ENCODE measurements at regions not wholly inside any gene's neighbourhood (a gene's known extent, or its start where the extent isn't known, plus 50 kb on each side); places are given as distances from the start of the nearest gene placed in this dataset.

DNA sequence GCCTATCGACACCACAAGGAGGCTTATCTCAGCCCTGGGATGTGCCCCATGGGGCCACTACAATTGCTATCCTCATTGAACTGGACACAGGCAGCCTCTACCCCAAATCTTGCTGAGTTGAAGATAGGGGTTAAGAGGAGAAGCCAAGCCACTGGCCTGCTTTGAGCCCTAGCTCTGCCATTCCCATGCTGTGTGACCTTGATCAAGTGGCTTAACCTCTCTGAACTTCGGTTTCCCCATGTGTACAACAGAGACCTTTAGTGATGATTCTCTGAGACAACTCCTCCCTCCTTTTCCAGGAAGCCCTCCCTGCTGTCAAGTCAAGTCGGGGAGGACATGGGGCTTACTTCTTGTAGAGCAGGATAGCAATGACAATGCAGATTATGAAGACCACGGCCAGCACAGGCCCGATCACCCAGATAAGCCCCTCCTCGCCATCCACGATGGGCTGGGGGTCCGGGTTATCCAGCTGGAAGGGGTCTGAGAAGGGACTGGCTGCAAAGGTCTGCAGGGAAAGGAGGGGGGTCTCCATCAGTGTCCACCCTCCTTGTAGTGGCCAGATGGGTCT lies 121.6 kb downstream of the PTPRS start:
- BruUV-seq (replicated peaks), result no TSS peak
- Mint-ChIP-seq H3K4me3 (ENCODE audit: unreplicated experiment) (no peak overlapping the region), H3K27ac (ENCODE audit: low read depth, unreplicated experiment) (no peak overlapping the region), H3K27me3 (ENCODE audit: insufficient read depth, unreplicated experiment) (no peaks in the 10 kb centered on the region), H3K9me3 (ENCODE audit: unreplicated experiment) (no peaks in the 10 kb centered on the region), H3K36me3 (ENCODE audit: insufficient read depth, unreplicated experiment) (peaks cover 4% of the 10 kb centered on the region), H3K4me1 (ENCODE audit: insufficient read depth, unreplicated experiment) (no peaks in the 10 kb centered on the region)
- no peak for DNase-seq (ENCODE audit: unreplicated experiment)
- CTCF ChIA-PET, result no interaction called here
- TF ChIP-seq, protein P1, sequence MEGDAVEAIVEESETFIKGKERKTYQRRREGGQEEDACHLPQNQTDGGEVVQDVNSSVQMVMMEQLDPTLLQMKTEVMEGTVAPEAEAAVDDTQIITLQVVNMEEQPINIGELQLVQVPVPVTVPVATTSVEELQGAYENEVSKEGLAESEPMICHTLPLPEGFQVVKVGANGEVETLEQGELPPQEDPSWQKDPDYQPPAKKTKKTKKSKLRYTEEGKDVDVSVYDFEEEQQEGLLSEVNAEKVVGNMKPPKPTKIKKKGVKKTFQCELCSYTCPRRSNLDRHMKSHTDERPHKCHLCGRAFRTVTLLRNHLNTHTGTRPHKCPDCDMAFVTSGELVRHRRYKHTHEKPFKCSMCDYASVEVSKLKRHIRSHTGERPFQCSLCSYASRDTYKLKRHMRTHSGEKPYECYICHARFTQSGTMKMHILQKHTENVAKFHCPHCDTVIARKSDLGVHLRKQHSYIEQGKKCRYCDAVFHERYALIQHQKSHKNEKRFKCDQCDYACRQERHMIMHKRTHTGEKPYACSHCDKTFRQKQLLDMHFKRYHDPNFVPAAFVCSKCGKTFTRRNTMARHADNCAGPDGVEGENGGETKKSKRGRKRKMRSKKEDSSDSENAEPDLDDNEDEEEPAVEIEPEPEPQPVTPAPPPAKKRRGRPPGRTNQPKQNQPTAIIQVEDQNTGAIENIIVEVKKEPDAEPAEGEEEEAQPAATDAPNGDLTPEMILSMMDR (IDR thresholded peaks at IDR 0.05; ENCODE audit: unreplicated experiment), result no peak
- intact Hi-C loops (cut with micrococcal nuclease), result no loop called here
- POLR2A ChIA-PET, result interaction anchor here (0.6 kb wide), 1 partner anchor 354 kb away, joined by 3 read pairs; no protein-coding TSS in a partner anchor

DNA sequence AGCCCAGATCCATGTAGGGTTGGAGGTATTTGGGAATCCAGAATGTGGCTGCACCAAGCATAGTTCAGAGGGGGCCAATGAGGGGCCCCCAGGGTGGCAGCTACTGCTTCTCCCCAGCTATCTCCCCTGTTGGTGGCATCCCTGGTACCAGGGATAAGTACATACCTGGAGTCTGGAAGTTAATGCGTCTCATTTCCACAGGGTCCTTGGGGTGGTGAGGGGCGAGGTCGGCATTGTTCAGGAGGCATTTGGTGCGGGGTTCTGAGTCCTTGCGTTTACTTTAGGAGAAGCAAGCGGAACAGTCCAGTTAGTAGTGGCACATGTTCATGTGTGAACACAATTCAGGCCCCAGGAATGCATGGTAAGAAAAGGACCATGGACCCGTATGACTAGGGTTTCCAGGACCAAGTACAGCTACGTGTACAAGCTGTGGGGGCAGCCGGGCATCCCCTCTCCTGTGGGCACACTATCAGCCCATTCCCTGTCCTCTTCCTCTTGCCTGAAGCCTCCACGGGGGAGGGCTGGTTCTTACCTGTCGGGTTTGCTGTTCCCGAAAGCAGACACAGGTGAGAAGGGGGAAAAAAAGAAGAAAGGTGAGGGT lies 122.3 kb downstream of the PTPRS start:
- Mint-ChIP-seq H3K9me3 (ENCODE audit: unreplicated experiment) (no peaks in the 10 kb centered on the region), H3K4me3 (ENCODE audit: unreplicated experiment) (no peak overlapping the region), H3K27ac (ENCODE audit: low read depth, unreplicated experiment) (no peak overlapping the region), H3K36me3 (ENCODE audit: insufficient read depth, unreplicated experiment) (peaks cover 5% of the 10 kb centered on the region), H3K4me1 (ENCODE audit: insufficient read depth, unreplicated experiment) (no peaks in the 10 kb centered on the region), H3K27me3 (ENCODE audit: insufficient read depth, unreplicated experiment) (no peaks in the 10 kb centered on the region)
- TF ChIP-seq, protein P1 (IDR thresholded peaks at IDR 0.05; ENCODE audit: unreplicated experiment), result no peak
- CTCF ChIA-PET, result no interaction called here
- POLR2A ChIA-PET, result interaction anchor here (0.6 kb wide), 1 partner anchor 355 kb away, joined by 3 read pairs; no protein-coding TSS in a partner anchor
- intact Hi-C loops (cut with micrococcal nuclease), result no loop called here
- no peak for DNase-seq (ENCODE audit: unreplicated experiment)
- no TSS peak for BruUV-seq (replicated peaks)

DNA sequence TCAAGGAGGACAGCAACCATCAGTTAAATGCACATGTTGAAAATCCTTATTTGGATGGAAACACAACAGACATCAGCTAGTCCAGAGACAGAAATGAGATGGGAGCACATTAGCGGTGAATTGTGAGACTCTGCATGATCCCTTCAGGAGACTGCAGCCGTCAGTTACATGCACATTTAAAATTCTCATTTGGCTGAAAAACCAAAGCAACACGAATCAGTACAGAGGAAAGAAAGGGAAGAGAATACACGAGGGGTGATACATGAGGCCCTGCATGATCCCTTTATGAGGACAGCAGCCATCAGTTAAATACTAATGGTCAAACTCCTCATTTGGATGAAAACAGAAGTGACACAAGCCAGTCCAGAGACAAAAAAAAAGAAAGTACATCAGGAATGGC lies 123.4 kb downstream of the PTPRS start:
- TF ChIP-seq, protein P1 (IDR thresholded peaks at IDR 0.05; ENCODE audit: unreplicated experiment), result no peak
- intact Hi-C loops (cut with micrococcal nuclease), result no loop called here
- peaks cover 11% of the 10 kb centered on the region for H3K36me3 Mint-ChIP-seq (ENCODE audit: insufficient read depth, unreplicated experiment)
- DNase-seq (ENCODE audit: unreplicated experiment), result no peak
- H3K9me3 Mint-ChIP-seq (ENCODE audit: unreplicated experiment), result peaks cover 8% of the 10 kb centered on the region
- H3K4me1 Mint-ChIP-seq (ENCODE audit: insufficient read depth, unreplicated experiment), result no peaks in the 10 kb centered on the region
- ChIA-PET POLR2A (interaction anchor here (0.6 kb wide), 1 partner anchor 1357 kb away, joined by 3 read pairs; no protein-coding TSS in a partner anchor), CTCF (no interaction called here)
- no TSS peak for BruUV-seq (replicated peaks)
- no peak overlapping the region for H3K27ac Mint-ChIP-seq (ENCODE audit: low read depth, unreplicated experiment)
- H3K4me3 Mint-ChIP-seq (ENCODE audit: unreplicated experiment), result no peak overlapping the region
- H3K27me3 Mint-ChIP-seq (ENCODE audit: insufficient read depth, unreplicated experiment), result no peaks in the 10 kb centered on the region

DNA sequence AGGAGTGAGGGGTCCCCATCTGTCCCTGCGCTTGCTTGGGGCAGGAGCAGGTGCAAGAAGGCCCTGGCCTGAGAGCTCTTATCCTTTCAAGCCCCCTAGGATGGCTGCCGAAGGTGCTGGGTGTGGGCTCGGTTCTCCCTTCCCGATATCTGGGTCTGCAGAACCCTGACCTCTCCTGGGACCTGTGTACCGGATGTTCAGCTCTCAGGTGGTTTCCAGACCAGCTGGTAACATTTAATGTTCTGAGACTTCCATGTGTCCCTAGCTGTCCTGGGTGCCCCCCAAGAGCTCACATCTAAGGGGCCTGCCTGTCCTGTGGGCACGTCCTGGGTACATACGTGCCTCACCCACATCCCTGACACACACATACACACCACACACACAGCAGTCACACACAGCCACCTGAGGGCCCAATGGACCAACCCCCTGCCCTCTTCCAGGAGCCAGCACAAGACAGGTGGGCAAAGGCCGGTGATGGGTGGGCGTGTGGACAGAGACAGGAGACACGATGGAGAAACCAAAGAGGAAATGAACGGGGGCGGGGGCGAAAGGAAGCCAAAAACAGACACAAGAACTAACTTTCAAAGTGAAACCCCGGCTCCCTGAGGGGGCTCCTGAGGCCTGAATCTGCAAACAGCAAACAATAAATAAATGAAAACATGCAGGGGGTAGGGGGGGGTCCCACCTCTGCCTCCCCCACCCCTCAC lies 124.3 kb downstream of the PTPRS start:
- intact Hi-C loops (cut with micrococcal nuclease), result no loop called here
- H3K9me3 Mint-ChIP-seq (ENCODE audit: unreplicated experiment), result peaks cover 8% of the 10 kb centered on the region
- CTCF ChIA-PET, result interaction anchor here (0.7 kb wide), 1 partner anchor 363 kb away, joined by 3 read pairs; no protein-coding TSS in a partner anchor
- no peaks in the 10 kb centered on the region for H3K27me3 Mint-ChIP-seq (ENCODE audit: insufficient read depth, unreplicated experiment)
- no peak for DNase-seq (ENCODE audit: unreplicated experiment)
- TF ChIP-seq, protein P1 (IDR thresholded peaks at IDR 0.05; ENCODE audit: unreplicated experiment), result no peak
- no peak overlapping the region for H3K4me3 Mint-ChIP-seq (ENCODE audit: unreplicated experiment)
- POLR2A ChIA-PET, result interaction anchor here (0.6 kb wide), 1 partner anchor 58 kb away, joined by 3 read pairs; no protein-coding TSS in a partner anchor
- no peaks in the 10 kb centered on the region for H3K4me1 Mint-ChIP-seq (ENCODE audit: insufficient read depth, unreplicated experiment)
- H3K36me3 Mint-ChIP-seq (ENCODE audit: insufficient read depth, unreplicated experiment), result peaks cover 10% of the 10 kb centered on the region
- no TSS peak for BruUV-seq (replicated peaks)
- no peak overlapping the region for H3K27ac Mint-ChIP-seq (ENCODE audit: low read depth, unreplicated experiment)
